MCF 10A (cell line): ENCODE measurements at regions not wholly inside any gene's neighbourhood (a gene's known extent, or its start where the extent isn't known, plus 50 kb on each side); places are given as distances from the start of the nearest gene placed in this dataset.

ENCODE experiments used
- BruUV-seq: library from RNA; stranded (reverse); fragments of 400-500 nt; replicated peaks from 2 replicates; lab custom pipeline; 2021; lab: Mats Ljungman, UMichigan
- CTCF ChIA-PET: fragments of 300-600 bp; sonication (Branson Sonifier 250); formaldehyde crosslinking; extraction: SDS; loops from one replicate; lab custom pipeline; 2021; ENCODE audit warnings: antibody characterized with exemption, inconsistent platforms; lab: Yijun Ruan, JAX
- POLR2A ChIA-PET: fragments of 300-600, 350-650 bp; sonication (Branson Sonifier 250); formaldehyde crosslinking; extraction: SDS; loops from one replicate; lab custom pipeline; 2020; ENCODE audit warnings: antibody characterized with exemption, inconsistent platforms; lab: Yijun Ruan, JAX
- DNase-seq: peaks from one replicate; pipeline ENCODE4 v3.0.0-alpha.2; 2018; ENCODE audit not compliant: unreplicated experiment
- H3K27ac Mint-ChIP-seq: one replicate; pipeline ENCODE4 v1.8.0; 2022; ENCODE audit warnings: mild to moderate bottlenecking, low read depth, mixed read lengths; ENCODE audit not compliant: unreplicated experiment
- H3K27me3 Mint-ChIP-seq: one replicate; pipeline ENCODE4 v1.8.0; 2022; ENCODE audit warnings: mixed read lengths; ENCODE audit not compliant: insufficient read depth, unreplicated experiment
- H3K36me3 Mint-ChIP-seq: one replicate; pipeline ENCODE4 v1.8.0; 2022; ENCODE audit warnings: mild to moderate bottlenecking, moderate library complexity, mixed read lengths; ENCODE audit not compliant: insufficient read depth, unreplicated experiment
- H3K4me1 Mint-ChIP-seq: one replicate; pipeline ENCODE4 v1.8.0; 2022; ENCODE audit warnings: mixed read lengths; ENCODE audit not compliant: insufficient read depth, unreplicated experiment
- H3K4me3 Mint-ChIP-seq: one replicate; pipeline ENCODE4 v1.8.0; 2022; ENCODE audit warnings: mild to moderate bottlenecking, moderate library complexity, mixed read lengths; ENCODE audit not compliant: unreplicated experiment
- H3K9me3 Mint-ChIP-seq: one replicate; pipeline ENCODE4 v1.8.0; 2022; ENCODE audit warnings: mixed read lengths; ENCODE audit not compliant: unreplicated experiment
- intact Hi-C: fragments of 100-400 bp; cut with micrococcal nuclease; formaldehyde crosslinking; loops from 2 replicates; pipeline ENCODE4 v1.14.1; 2022
- TF ChIP-seq, protein P1 (sequence below): fragments of 200-600 bp; IDR thresholded peaks from one replicate; pipeline ENCODE4 v1.8.0; 2022; ENCODE audit warnings: antibody characterized with exemption, mild to moderate bottlenecking; ENCODE audit not compliant: unreplicated experiment

GRCh38 chr2:100198461-100199230 lies 56.3 kb upstream of the AFF3 start:
- ChIA-PET POLR2A (no interaction called here), CTCF (interaction anchor here (0.9 kb wide), 1 partner anchor 64 kb away, joined by 5 read pairs; no protein-coding TSS in a partner anchor)
- no peak for DNase-seq
- H3K36me3 Mint-ChIP-seq: no peaks in the 10 kb centered on the region
- intact Hi-C loops: no loop called here
- no peak overlapping the region for H3K4me3 Mint-ChIP-seq
- no peak overlapping the region for H3K27ac Mint-ChIP-seq
- BruUV-seq: no TSS peak
- H3K9me3 Mint-ChIP-seq: no peaks in the 10 kb centered on the region
- TF ChIP-seq, protein P1, sequence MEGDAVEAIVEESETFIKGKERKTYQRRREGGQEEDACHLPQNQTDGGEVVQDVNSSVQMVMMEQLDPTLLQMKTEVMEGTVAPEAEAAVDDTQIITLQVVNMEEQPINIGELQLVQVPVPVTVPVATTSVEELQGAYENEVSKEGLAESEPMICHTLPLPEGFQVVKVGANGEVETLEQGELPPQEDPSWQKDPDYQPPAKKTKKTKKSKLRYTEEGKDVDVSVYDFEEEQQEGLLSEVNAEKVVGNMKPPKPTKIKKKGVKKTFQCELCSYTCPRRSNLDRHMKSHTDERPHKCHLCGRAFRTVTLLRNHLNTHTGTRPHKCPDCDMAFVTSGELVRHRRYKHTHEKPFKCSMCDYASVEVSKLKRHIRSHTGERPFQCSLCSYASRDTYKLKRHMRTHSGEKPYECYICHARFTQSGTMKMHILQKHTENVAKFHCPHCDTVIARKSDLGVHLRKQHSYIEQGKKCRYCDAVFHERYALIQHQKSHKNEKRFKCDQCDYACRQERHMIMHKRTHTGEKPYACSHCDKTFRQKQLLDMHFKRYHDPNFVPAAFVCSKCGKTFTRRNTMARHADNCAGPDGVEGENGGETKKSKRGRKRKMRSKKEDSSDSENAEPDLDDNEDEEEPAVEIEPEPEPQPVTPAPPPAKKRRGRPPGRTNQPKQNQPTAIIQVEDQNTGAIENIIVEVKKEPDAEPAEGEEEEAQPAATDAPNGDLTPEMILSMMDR: no peak
- H3K4me1 Mint-ChIP-seq: no peaks in the 10 kb centered on the region
- H3K27me3 Mint-ChIP-seq: no peaks in the 10 kb centered on the region

DNA sequence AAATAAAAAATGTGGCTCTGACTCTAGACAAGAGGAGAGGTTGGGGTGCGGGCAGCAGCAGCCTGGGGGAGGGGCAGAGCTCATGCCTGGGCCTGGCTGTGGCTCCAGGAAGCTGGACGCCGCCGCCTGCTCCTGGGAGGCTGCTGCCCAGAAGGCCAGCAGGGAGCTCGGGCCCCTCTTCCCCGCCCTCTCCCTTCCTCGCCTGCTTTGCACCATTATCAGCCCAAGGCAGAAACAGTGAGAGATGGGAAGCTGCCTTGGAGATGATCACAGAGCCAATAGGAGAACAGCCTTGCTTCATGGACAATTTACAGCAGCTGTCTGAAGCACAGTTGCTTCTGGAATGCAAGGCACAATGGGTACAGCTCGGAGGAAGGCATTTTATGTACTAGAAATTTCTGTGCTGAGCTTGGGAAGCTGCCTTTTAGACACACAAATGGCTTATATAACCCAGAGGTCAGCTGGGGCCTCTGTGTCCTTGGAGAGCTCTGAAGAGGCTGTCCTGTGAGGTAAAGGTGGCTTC lies 55.3 kb upstream of the AFF3 start:
- intact Hi-C loops: no loop called here
- H3K27me3 Mint-ChIP-seq: no peaks in the 10 kb centered on the region
- H3K4me3 Mint-ChIP-seq: no peak overlapping the region
- H3K4me1 Mint-ChIP-seq: peaks cover 5% of the 10 kb centered on the region
- BruUV-seq: no TSS peak
- TF ChIP-seq, protein P1: no peak
- DNase-seq: no peak
- ChIA-PET CTCF (interaction anchor here (0.6 to 0.7 kb wide), 2 partner anchors 10 to 552 kb away, joined by 3 read pairs; no protein-coding TSS in a partner anchor), POLR2A (no interaction called here)
- no peak overlapping the region for H3K27ac Mint-ChIP-seq
- peaks cover 6% of the 10 kb centered on the region for H3K9me3 Mint-ChIP-seq
- H3K36me3 Mint-ChIP-seq: peaks cover 5% of the 10 kb centered on the region

DNA sequence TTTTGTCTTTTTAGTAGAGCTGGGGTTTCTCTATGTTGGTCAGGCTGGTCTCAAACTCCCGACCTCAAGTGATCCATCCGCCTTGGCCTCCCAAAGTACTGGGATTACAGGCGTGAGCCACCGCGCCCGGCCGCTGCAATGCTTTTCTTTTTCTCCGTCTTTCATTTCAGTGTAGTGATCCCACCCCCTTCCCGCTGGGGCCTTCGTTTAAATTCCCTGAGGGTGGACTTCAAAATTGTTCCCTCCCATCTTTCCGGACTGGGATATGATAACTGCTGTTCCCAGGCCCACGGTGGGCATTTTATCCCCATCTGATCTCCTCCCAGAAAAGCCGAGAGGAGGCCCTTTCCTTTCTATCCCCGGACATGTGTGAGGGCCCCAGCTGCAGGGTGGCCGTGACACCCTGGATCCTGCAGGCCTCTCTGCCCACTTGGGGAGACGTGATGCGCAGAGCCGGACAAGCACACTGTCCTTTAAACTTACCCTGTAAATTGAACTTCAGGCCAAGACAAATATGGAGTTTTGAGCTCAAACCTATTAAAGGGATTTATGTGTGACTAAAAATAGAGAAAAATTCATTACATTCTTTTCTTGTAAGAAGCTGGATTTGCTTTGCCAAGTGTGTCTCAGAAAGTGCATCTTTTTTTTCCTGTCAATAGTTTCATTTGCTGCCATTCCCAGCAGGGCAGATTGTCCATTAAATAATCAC lies 54.5 kb upstream of the AFF3 start:
- POLR2A ChIA-PET: no interaction called here
- CTCF ChIA-PET: interaction anchor here (0.6 to 0.7 kb wide), 2 partner anchors 10 to 552 kb away, joined by 3 read pairs; no protein-coding TSS in a partner anchor
- H3K27ac Mint-ChIP-seq: no peak overlapping the region
- DNase-seq: no peak
- H3K4me3 Mint-ChIP-seq: no peak overlapping the region
- TF ChIP-seq, protein P1: no peak
- peaks cover 9% of the 10 kb centered on the region for H3K9me3 Mint-ChIP-seq
- intact Hi-C loops: no loop called here
- peaks cover 7% of the 10 kb centered on the region for H3K4me1 Mint-ChIP-seq
- BruUV-seq: no TSS peak
- H3K36me3 Mint-ChIP-seq: peaks cover 5% of the 10 kb centered on the region
- no peaks in the 10 kb centered on the region for H3K27me3 Mint-ChIP-seq

- Mint-ChIP-seq H3K27me3 (no peaks in the 10 kb centered on the region), H3K4me3 (no peak overlapping the region), H3K9me3 (peaks cover 9% of the 10 kb centered on the region), H3K4me1 (peaks cover 7% of the 10 kb centered on the region), H3K36me3 (peaks cover 5% of the 10 kb centered on the region), H3K27ac (no peak overlapping the region)
- CTCF ChIA-PET: interaction anchor here (1.1 kb wide), 1 partner anchor 25 kb away, joined by 3 read pairs; no protein-coding TSS in a partner anchor
- BruUV-seq: no TSS peak
- no peak for DNase-seq
- POLR2A ChIA-PET: no interaction called here
- intact Hi-C loops: no loop called here
- TF ChIP-seq, protein P1: no peak
These were observed 53.6 kb upstream of the AFF3 start for GRCh38 chr2:100195942-100196341.
